Fibroblast of skin of left quadriceps (primary cell): ENCODE measurements at regions not wholly inside any gene's neighbourhood (a gene's known extent, or its start where the extent isn't known, plus 50 kb on each side); places are given as distances from the start of the nearest gene placed in this dataset.

Experiments
- DNase-seq, 2 experiments: peaks; one replicate each; pipeline ENCODE4 v3.0.0-alpha.2; 2013; ENCODE audit warnings: low read depth in 2 of 2

- no peak for DNase-seq
These were observed 95.4 kb downstream of the RAB18 start for GRCh38 chr10:27599546-27599945.

- DNase-seq, result no peak
These were observed 96.8 kb downstream of the RAB18 start for GRCh38 chr10:27600930-27601329.

- DNase-seq, result no peak
These were observed 97.4 kb downstream of the RAB18 start for GRCh38 chr10:27601503-27601902.

- no peak for DNase-seq
These were observed 97.9 kb downstream of the RAB18 start for GRCh38 chr10:27601946-27602538.

- no peak for DNase-seq
These were observed 99.0 kb downstream of the RAB18 start for GRCh38 chr10:27603104-27603503.

DNA sequence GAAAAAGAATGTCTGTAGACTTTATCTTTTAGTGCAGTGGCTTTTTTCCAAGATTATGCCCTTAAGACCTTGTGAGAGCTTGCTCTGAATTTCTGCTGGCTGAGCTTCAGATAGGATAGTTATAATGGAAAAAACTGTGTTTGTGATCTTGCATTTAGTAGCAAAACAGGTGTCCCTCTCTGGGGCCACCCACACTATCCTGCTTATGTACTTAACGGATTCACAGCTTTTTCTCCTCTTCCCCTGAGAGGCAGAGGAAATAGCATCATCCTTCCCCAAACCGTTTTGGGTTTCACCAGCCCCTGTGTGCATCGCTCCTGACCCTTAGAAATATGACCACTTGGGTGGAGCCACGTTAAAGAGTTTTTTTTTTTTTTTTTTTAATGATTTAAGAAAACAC is 101.2 kb downstream of the RAB18 start:
- no peak for DNase-seq

- DNase-seq, result no peak
These were observed 103.5 kb downstream of the RAB18 start for GRCh38 chr10:27607591-27607990.

- DNase-seq, result peak; percentile 72 to 75
These were observed 107.1 kb downstream of the RAB18 start for GRCh38 chr10:27611236-27611635.

DNA sequence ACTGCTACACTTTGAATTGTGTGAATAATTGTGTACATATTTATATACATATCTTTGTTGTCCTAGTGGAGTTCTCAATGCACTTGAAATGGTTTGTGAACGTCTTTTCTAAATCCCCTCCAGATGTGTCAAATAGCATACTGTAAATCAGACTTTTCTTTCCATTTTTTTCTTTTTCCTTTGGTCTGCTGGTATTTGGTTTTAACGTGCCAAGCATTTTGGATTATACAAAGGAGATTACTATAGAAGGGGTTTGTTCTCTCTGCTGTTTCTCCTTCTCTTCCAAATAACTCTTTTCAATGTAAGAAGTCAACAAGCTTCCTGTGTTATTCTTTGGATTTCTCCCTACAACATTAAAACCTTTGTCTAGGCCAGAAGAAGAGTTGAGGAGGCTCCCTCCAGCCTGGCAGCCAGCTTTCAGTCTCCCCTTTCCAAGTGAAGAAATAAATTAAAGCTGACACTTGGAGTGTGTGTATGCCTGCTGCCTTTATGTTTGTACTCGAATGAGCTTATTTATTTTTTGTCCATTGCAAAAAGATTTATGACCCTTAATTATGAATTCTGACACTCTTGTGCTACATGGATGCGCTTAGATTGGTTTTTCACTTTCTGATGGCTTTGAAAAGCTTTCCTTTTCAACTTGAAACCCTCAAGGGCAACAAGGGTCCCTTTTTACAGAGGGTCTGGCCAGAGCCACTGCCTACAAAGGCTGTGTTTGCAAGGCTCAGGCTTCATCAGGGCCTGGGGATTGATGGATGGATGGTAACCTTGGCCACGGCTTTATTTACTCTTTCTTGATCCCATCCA is 107.8 kb downstream of the RAB18 start:
- DNase-seq, result peak; percentile 52 to 56

DNA sequence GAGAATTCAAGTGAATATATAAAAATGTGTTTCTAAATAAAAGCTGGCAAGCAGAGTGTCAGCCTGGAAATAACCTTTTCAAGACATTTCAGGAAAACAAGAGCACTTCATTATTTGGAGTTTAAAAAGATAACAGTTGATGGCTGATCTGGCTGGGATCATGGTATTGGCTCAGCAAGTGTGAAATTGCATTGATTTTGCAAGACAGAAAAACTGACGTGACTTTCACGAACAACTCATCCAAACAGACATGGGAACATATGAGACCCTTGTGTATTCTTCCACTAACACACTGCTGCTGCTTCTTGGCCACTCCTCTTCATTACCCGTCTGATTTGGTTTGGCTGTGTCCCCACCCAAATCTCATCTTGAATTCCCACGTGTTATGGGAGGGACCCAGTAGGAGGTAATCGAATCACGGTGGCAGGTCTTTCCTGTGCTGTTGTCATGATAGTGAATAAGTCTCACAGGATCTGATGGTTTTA is 108.5 kb downstream of the RAB18 start:
- DNase-seq, result no peak

DNA sequence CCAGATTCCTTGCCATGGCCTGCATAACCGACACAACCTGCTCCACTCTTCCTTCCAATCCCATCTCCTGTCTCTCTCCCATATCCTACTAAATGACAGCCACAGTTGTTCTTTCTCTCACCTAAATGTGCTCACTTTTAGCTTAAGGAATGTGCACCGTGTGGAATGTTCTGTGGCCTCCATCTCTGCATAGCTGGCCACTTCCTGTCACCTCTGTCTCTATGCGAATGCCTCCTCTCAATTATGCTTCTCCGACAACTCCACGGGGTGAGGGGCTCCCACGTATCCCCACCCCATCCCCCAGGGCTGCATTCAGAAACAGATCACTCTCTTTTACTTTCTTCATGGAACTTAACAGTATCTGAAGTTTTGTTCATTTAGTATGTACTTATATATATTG is 110.7 kb downstream of the RAB18 start:
- DNase-seq, result no peak

DNA sequence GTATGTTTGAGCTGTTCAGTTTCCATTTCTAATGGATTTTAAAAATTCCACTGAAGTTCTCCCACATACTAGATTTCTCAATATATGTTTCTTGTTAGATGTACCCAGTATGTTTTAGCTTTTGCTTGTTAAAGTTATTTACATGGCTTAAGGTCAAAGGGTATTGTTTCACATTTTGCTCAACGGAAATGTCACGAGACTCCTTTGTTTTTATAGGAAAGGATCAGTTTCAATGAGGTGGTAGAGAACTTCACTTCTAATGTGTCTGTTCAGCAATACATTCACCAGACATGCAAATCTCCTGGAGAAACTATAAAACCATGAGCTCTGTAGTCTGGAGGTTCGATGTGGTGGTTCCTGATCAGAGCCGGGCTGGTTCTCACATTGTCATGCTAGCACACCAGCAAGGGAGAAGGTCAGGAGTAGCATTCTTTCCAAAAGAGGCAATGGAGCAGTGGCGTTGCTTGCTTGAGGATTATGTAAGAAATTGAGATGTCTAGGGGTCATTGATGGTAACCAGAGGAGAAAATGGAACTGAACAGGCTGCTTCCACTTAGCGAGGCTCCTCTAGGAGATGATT is 114.0 kb downstream of the RAB18 start:
- DNase-seq, result no peak

DNA sequence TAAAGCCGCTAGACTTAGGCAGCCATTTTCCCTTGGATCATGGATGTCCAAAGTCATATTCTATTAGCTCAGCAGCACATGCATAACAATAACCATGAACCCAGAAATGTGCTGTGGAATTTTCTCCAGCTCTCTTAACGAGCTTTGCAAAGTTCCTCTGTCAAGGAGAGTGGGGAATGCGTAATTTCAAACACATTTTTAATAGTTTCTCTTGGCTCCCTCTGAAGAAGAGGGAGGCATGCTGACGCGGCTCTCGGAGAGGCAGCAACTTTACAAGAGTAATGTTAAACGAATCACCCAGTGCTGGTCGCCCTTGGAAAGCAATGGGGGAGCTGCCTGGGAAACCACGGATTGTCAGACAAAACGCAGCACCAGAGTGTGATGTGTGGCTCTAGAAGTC is 114.8 kb downstream of the RAB18 start:
- peak; percentile 51 to 53 for DNase-seq

DNA sequence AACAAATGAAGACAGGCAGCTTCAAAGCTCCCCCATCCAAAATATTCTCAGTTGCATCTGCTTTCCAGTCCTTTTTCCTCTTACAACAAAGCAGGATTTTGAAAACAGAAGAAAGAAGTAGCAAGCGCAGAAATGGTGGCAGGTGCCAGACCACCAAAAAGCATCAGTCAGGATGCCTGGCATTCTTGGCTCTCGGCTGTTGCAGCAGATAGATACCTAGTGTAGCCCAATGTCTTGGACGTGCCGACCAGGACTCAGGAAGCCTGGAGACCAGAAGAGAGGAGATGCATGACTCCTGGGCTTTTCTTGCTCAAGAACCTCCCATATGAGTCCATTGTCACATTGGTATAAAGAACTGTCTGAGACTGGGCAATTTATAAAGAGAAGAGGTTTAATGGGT is 115.2 kb downstream of the RAB18 start:
- no peak for DNase-seq

DNA sequence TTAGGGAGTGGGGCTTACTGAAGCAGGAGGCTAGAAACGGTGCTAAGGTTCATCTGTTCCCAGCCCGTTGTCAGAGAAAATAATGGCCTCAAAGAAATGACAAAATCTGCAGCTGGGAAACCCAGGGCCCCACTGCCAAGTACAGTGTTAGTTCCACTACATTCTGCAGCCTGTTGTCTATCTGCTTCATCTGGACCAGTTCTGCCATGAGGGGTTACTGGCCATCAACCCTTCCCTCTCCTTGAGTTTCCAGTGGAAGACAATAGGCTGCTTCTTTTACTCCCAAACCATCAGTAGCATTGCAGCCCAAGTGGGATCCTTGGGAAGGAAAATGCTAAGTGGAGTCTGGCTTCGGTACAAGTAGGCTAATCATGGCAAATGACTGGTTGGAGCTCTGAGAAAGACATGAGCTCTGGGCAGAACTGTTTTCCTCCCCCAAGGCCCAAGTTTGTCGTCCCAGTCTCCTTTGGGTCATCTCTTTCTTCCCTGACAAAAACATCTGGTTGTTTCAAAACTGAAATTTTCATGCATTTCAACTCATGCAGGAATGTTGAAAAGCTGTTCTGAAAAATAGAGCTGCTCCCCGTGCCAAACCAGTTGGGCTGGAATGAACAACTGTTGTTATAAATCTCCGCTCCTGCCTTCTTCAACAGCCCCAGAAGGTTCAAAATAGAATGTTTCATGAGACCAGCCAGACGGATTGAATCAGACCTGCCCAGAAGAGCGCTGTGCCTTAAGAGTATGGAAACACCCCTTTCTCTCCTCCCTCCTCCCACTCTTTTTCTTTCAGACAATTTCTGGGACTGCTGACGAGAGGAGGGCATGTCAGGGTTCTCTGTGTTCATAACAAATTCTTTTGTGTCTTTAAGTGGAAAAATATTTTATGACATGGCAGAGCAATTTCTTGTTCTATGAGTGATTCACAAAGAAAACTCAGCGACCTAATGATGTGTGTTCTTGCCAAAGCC is 116.6 kb downstream of the RAB18 start:
- peak; percentile 97 to 98 for DNase-seq

- peak; percentile 72 to 75 for DNase-seq
These were observed 117.4 kb downstream of the RAB18 start for GRCh38 chr10:27621461-27621860.

DNA sequence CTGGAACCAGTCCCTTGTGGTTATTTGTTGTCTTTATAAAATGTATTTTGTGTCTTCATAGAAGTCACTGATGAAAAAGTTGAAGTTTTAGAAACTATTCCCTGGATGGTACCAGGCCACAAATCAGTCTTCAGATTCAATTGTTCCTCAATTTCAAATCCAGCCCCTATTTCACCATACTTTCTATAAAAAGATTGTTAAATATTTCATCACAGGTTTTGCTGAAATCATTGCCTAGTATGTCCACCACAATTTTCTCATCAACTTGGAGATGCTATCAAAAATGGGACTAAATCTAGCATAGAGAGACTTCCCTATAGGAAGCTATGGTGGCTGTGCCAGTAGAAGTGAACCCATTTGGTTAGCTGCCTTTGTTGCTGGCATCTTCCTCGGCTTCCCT is 118.5 kb downstream of the RAB18 start:
- DNase-seq, result no peak
